Smooth muscle cell (in vitro differentiated cells): ENCODE measurements at regions not wholly inside any gene's neighbourhood (a gene's known extent, or its start where the extent isn't known, plus 50 kb on each side); places are given as distances from the start of the nearest gene placed in this dataset.

ENCODE experiments used
- DNase-seq: peaks from one replicate; lab custom pipeline; 2025; ENCODE audit not compliant: unreplicated experiment; lab: John Stamatoyannopoulos, UW
- H2AFZ ChIP-seq: fragments of 200-600 bp; sonication (generic); 2 replicates; pipeline ENCODE4 v1.6.0; 2016; ENCODE audit warnings: antibody characterized with exemption, low read depth, mild to moderate bottlenecking
- H3F3A ChIP-seq: fragments of 200-600 bp; sonication (generic); 2 replicates; pipeline ENCODE4 v1.6.0; 2017; ENCODE audit warnings: antibody characterized with exemption, low read depth
- H3K27ac ChIP-seq: fragments of 200-600 bp; sonication (generic); 2 replicates; pipeline ENCODE4 v1.5.1; 2016; ENCODE audit warnings: low read depth, mild to moderate bottlenecking
- H3K27me3 ChIP-seq: fragments of 200-600 bp; sonication (generic); 2 replicates; pipeline ENCODE4 v1.6.1; 2016; ENCODE audit warnings: low read depth, mild to moderate bottlenecking
- H3K36me3 ChIP-seq: fragments of 200-600 bp; sonication (generic); 2 replicates; pipeline ENCODE4 v1.5.1; 2016; ENCODE audit warnings: low read depth
- H3K4me1 ChIP-seq: fragments of 200-600 bp; sonication (generic); 2 replicates; pipeline ENCODE4 v1.5.1; 2016; ENCODE audit warnings: low read depth
- H3K4me2 ChIP-seq: fragments of 200-600 bp; sonication (generic); 2 replicates; pipeline ENCODE4 v1.6.0; 2016; ENCODE audit warnings: mild to moderate bottlenecking
- H3K4me3 ChIP-seq: fragments of 200-600 bp; sonication (generic); 2 replicates; pipeline ENCODE4 v1.5.1; 2016; ENCODE audit warnings: mild to moderate bottlenecking
- H3K79me2 ChIP-seq: fragments of 200-600 bp; sonication (generic); 2 replicates; pipeline ENCODE4 v1.6.0; 2016; ENCODE audit warnings: low read depth, mild to moderate bottlenecking
- H3K9ac ChIP-seq: fragments of 200-600 bp; sonication (generic); 2 replicates; pipeline ENCODE4 v1.6.0; 2016; ENCODE audit warnings: low read depth
- H3K9me3 ChIP-seq: fragments of 200-600 bp; sonication (generic); replicated peaks from 2 replicates; pipeline ENCODE4 v1.5.1; 2016; ENCODE audit warnings: low read depth
- H4K20me1 ChIP-seq: fragments of 200-600 bp; sonication (generic); 2 replicates; pipeline ENCODE4 v1.6.0; 2016; ENCODE audit warnings: low read depth
- WGBS: methylation state at CpG from one replicate; pipeline ENCODE4 v1.1.7; 2016; ENCODE audit warnings: low lambda C conversion rate; 5-methylcytosine and 5-hydroxymethylcytosine counted together
- TF ChIP-seq, protein P1 (sequence below): fragments of 200-600 bp; sonication (generic); IDR thresholded peaks from 2 replicates; pipeline ENCODE4 v1.5.1; 2017; ENCODE audit warnings: borderline replicate concordance, mild to moderate bottlenecking, antibody characterized with exemption; ENCODE audit not compliant: insufficient read depth, poor library complexity, severe bottlenecking

DNA sequence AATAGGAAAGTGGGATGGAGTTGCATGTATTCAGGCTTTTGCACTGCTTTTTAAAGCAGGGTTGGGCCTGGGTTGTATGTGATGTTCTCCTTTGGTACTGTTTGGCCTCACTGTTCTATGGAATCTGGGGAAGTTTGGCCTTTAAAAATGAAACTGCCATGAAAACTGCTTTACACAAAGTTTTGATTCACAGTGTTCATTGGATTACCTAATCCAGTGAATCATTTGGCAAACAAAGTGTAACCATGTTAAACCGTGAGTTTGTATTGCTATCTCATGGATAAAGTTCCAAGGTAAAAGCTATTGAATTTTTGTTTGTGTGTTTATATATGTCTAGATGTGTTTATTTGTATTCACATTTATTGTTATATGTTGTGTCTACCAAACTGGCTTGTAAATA lies 1658.6 kb downstream of the OLFM4 start:
- H3K4me2 ChIP-seq = no peak overlapping the region
- DNase-seq = no peak
- H3K9ac ChIP-seq = no peak overlapping the region
- H4K20me1 ChIP-seq = no peaks in the 10 kb centered on the region
- 76% methylated on average over 1 of the region's 1 CpG for WGBS
- H3K27me3 ChIP-seq = no peaks in the 10 kb centered on the region
- no peaks in the 10 kb centered on the region for H3F3A ChIP-seq
- no peaks in the 10 kb centered on the region for H3K79me2 ChIP-seq
- H3K27ac ChIP-seq = no peak overlapping the region
- no peaks in the 10 kb centered on the region for H3K36me3 ChIP-seq
- TF ChIP-seq, protein P1, sequence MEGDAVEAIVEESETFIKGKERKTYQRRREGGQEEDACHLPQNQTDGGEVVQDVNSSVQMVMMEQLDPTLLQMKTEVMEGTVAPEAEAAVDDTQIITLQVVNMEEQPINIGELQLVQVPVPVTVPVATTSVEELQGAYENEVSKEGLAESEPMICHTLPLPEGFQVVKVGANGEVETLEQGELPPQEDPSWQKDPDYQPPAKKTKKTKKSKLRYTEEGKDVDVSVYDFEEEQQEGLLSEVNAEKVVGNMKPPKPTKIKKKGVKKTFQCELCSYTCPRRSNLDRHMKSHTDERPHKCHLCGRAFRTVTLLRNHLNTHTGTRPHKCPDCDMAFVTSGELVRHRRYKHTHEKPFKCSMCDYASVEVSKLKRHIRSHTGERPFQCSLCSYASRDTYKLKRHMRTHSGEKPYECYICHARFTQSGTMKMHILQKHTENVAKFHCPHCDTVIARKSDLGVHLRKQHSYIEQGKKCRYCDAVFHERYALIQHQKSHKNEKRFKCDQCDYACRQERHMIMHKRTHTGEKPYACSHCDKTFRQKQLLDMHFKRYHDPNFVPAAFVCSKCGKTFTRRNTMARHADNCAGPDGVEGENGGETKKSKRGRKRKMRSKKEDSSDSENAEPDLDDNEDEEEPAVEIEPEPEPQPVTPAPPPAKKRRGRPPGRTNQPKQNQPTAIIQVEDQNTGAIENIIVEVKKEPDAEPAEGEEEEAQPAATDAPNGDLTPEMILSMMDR = no peak
- no peak overlapping the region for H3K4me3 ChIP-seq
- no peaks in the 10 kb centered on the region for H3K4me1 ChIP-seq
- H3K9me3 ChIP-seq = no peaks in the 10 kb centered on the region
- no peak overlapping the region for H2AFZ ChIP-seq

DNA sequence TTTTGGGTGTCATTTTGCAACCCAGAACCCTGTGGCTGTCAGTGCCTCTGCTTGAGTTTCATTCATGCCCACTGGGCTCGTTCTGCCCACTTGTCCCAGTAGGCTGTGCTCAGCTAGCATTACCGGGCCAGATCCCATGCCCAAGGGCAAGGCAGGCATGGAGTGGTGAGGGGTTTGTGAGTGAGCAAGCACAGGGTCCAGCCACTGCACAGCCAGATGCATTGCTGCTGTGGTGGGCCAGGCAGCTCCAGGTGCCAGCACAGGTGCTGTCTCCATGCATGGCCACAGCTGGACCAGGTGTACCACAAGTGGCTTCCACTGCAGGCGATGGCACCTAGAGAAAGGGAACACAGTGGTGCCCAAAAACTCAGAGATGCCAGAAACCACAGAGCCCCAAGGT lies 1671.2 kb downstream of the OLFM4 start:
- H2AFZ ChIP-seq = no peak overlapping the region
- H3K4me3 ChIP-seq = no peak overlapping the region
- no peaks in the 10 kb centered on the region for H3F3A ChIP-seq
- 91% methylated on average over 3 of the region's 3 CpGs for WGBS
- no peaks in the 10 kb centered on the region for H3K79me2 ChIP-seq
- H3K4me1 ChIP-seq = no peaks in the 10 kb centered on the region
- no peaks in the 10 kb centered on the region for H3K9me3 ChIP-seq
- no peaks in the 10 kb centered on the region for H3K27me3 ChIP-seq
- DNase-seq = no peak
- H3K27ac ChIP-seq = no peak overlapping the region
- H3K36me3 ChIP-seq = no peaks in the 10 kb centered on the region
- H3K9ac ChIP-seq = no peak overlapping the region
- no peaks in the 10 kb centered on the region for H4K20me1 ChIP-seq
- TF ChIP-seq, protein P1 = no peak
- H3K4me2 ChIP-seq = no peak overlapping the region

DNA sequence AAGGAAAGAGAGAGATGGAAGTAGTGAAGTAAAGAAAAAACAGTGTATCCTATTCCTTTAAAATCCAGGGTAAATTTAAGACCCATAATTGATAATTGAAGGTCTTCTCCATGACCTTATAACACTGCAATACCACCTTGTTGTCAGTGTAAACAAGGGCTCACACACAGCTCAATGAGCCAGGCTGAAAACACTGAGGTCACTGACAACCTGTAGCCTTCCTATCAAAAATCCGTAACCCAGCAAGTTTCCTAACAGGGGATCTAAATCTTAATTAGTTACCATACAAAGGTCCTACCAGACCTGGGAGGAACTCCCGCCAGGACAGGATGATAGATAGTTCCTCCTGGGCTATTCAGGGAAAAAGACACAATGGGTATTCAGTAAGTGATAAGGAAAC lies 1677.1 kb downstream of the OLFM4 start:
- WGBS = 79% methylated on average over 2 of the region's 2 CpGs

DNA sequence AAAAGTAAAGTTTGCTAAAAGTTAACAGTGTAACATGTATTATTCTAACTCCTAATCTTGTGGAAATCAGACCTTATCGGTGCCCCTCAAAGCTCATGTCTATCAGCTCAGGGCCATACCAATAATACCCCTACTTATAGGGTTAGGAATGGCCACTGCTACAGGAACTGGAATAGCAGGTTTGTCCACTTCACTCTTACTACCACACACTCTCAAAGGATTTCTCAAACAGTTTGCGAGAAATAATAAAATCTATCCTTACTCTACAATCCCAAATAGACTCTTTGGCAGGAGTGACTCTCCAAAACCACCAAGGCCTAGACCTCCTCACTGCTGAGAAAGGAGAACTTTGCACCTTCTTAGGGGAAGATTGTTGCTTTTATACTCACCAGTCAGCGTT lies 1677.7 kb downstream of the OLFM4 start:
- TF ChIP-seq, protein P1 = no peak
- no peaks in the 10 kb centered on the region for H3K9me3 ChIP-seq

More for the DNA sequence above, 1677.1 kb downstream of the OLFM4 start:
- H3K4me3 ChIP-seq = no peak overlapping the region
- H3K4me1 ChIP-seq = no peaks in the 10 kb centered on the region
- no peak overlapping the region for H3K27ac ChIP-seq
- no peak for DNase-seq
- no peaks in the 10 kb centered on the region for H3F3A ChIP-seq
- no peak overlapping the region for H2AFZ ChIP-seq
- H3K79me2 ChIP-seq = no peaks in the 10 kb centered on the region
- H3K4me2 ChIP-seq = no peak overlapping the region
- H4K20me1 ChIP-seq = no peaks in the 10 kb centered on the region
- TF ChIP-seq, protein P1 = no peak
- H3K36me3 ChIP-seq = no peaks in the 10 kb centered on the region
- H3K27me3 ChIP-seq = no peaks in the 10 kb centered on the region
- H3K9me3 ChIP-seq = no peaks in the 10 kb centered on the region
- H3K9ac ChIP-seq = no peak overlapping the region

More for the DNA sequence above, 1677.7 kb downstream of the OLFM4 start:
- H3K4me1 ChIP-seq = no peaks in the 10 kb centered on the region
- WGBS = 80% methylated on average over 3 of the region's 3 CpGs
- no peaks in the 10 kb centered on the region for H3F3A ChIP-seq
- no peaks in the 10 kb centered on the region for H3K36me3 ChIP-seq
- no peaks in the 10 kb centered on the region for H3K27me3 ChIP-seq
- no peak overlapping the region for H3K9ac ChIP-seq
- no peak for DNase-seq
- H3K4me3 ChIP-seq = no peak overlapping the region
- no peaks in the 10 kb centered on the region for H4K20me1 ChIP-seq
- H2AFZ ChIP-seq = no peak overlapping the region
- no peak overlapping the region for H3K4me2 ChIP-seq
- H3K79me2 ChIP-seq = no peaks in the 10 kb centered on the region
- H3K27ac ChIP-seq = no peak overlapping the region
